ENCODE measurements at regions not wholly inside any gene's neighbourhood (a gene's known extent, or its start where the extent isn't known, plus 50 kb on each side); places are given as distances from the start of the nearest gene placed in this dataset.
"Not testable (repeated sequence)": the region's sequence is repeated elsewhere in the genome, so short reads cannot be mapped to it uniquely, and the experiment has no call there.

GRCh38 chr20:39705032-39705431 is 742.9 kb downstream of the DHX35 start:
- no peak for DNase-seq (ENCODE audit: low read depth, low spot score)

GRCh38 chr20:39703357-39703756 is 741.2 kb downstream of the DHX35 start:
- DNase-seq (ENCODE audit: low read depth, low spot score): not testable (repeated sequence)

GRCh38 chr20:39702701-39703349 is 740.7 kb downstream of the DHX35 start:
- DNase-seq (ENCODE audit: low read depth, low spot score): no peak

- no peak for DNase-seq (ENCODE audit: low read depth, low spot score)
Observed at GRCh38 chr20:39700528-39700927, 738.4 kb downstream of the DHX35 start.

GRCh38 chr20:39699166-39699725 is 737.1 kb downstream of the DHX35 start:
- no peak for DNase-seq (ENCODE audit: low read depth, low spot score)

GRCh38 chr20:39698752-39699151 is 736.6 kb downstream of the DHX35 start:
- DNase-seq (ENCODE audit: low read depth, low spot score): no peak

GRCh38 chr20:39691151-39691862 is 729.2 kb downstream of the DHX35 start:
- no peak for DNase-seq (ENCODE audit: low read depth, low spot score)

GRCh38 chr20:39676857-39677391 is 714.8 kb downstream of the DHX35 start:
- no peak for DNase-seq (ENCODE audit: low read depth, low spot score)

GRCh38 chr20:39676241-39676640 is 714.1 kb downstream of the DHX35 start:
- no peak for DNase-seq (ENCODE audit: low read depth, low spot score)

GRCh38 chr20:39674842-39675241 is 712.7 kb downstream of the DHX35 start:
- DNase-seq (ENCODE audit: low read depth, low spot score): no peak

- DNase-seq (ENCODE audit: low read depth, low spot score): no peak
Observed at GRCh38 chr20:39670988-39671387, 708.8 kb downstream of the DHX35 start.

- no peak for DNase-seq (ENCODE audit: low read depth, low spot score)
Observed at GRCh38 chr20:39669659-39670058, 707.5 kb downstream of the DHX35 start.

GRCh38 chr20:39668038-39668437 is 705.9 kb downstream of the DHX35 start:
- DNase-seq (ENCODE audit: low read depth, low spot score): no peak

GRCh38 chr20:39661833-39662232 is 699.7 kb downstream of the DHX35 start:
- DNase-seq (ENCODE audit: low read depth, low spot score): no peak

GRCh38 chr20:39660965-39661364 is 698.8 kb downstream of the DHX35 start:
- DNase-seq (ENCODE audit: low read depth, low spot score): no peak

- DNase-seq (ENCODE audit: low read depth, low spot score): no peak
Observed at GRCh38 chr20:39660226-39660625, 698.1 kb downstream of the DHX35 start.

GRCh38 chr20:39658662-39659409 is 696.7 kb downstream of the DHX35 start:
- no peak for DNase-seq (ENCODE audit: low read depth, low spot score)

- no peak for DNase-seq (ENCODE audit: low read depth, low spot score)
Observed at GRCh38 chr20:39654171-39654570, 692.0 kb downstream of the DHX35 start.

- no peak for DNase-seq (ENCODE audit: low read depth, low spot score)
Observed at GRCh38 chr20:39651645-39652325, 689.6 kb downstream of the DHX35 start.

GRCh38 chr20:39646874-39647413 is 684.8 kb downstream of the DHX35 start:
- no peak for DNase-seq (ENCODE audit: low read depth, low spot score)

- no peak for DNase-seq (ENCODE audit: low read depth, low spot score)
Observed at GRCh38 chr20:39645131-39645530, 683.0 kb downstream of the DHX35 start.
